Loucy (cell line): ENCODE measurements at regions not wholly inside any gene's neighbourhood (a gene's known extent, or its start where the extent isn't known, plus 50 kb on each side); places are given as distances from the start of the nearest gene placed in this dataset.

Experiments
- H2AFZ ChIP-seq: fragments of 200-600 bp; sonication (generic); 2 replicates; pipeline ENCODE4 v1.6.0; 2016; ENCODE audit warnings: antibody characterized with exemption, mild to moderate bottlenecking, low read length, moderate library complexity
- H3F3A ChIP-seq: fragments of 200-600 bp; 2 replicates; pipeline ENCODE4 v1.6.0; 2016; ENCODE audit warnings: antibody characterized with exemption, low read depth, mild to moderate bottlenecking
- H3K27me3 ChIP-seq: fragments of 200-600 bp; sonication (generic); 2 replicates; pipeline ENCODE4 v1.6.1; 2014; ENCODE audit warnings: low read length, mild to moderate bottlenecking; ENCODE audit not compliant: insufficient read depth, poor library complexity, severe bottlenecking
- H3K36me3 ChIP-seq: fragments of 200-600 bp; sonication (generic); 2 replicates; pipeline ENCODE4 v1.6.1; 2016; ENCODE audit warnings: low read length; ENCODE audit not compliant: insufficient read depth
- H3K4me1 ChIP-seq: fragments of 200-600 bp; sonication (generic); 2 replicates; pipeline ENCODE4 v1.5.1; 2014; ENCODE audit warnings: low read length, mild to moderate bottlenecking; ENCODE audit not compliant: insufficient read depth, poor library complexity, severe bottlenecking
- H3K4me2 ChIP-seq: fragments of 200-600 bp; sonication (generic); 2 replicates; pipeline ENCODE4 v1.6.0; 2014; ENCODE audit warnings: antibody characterized with exemption, low read length, low read depth, mild to moderate bottlenecking; ENCODE audit not compliant: poor library complexity, severe bottlenecking
- H3K4me3 ChIP-seq: fragments of 200-600 bp; sonication (generic); 2 replicates; pipeline ENCODE4 v1.5.1; 2014; ENCODE audit warnings: low read length, mild to moderate bottlenecking, mixed read lengths; ENCODE audit not compliant: poor library complexity, severe bottlenecking
- H3K79me2 ChIP-seq: fragments of 200-600 bp; sonication (generic); 2 replicates; pipeline ENCODE4 v1.6.1; 2014; ENCODE audit warnings: low read length; ENCODE audit not compliant: insufficient read depth
- H3K9ac ChIP-seq: fragments of 200-600 bp; sonication (generic); 2 replicates; pipeline ENCODE4 v1.6.0; 2014; ENCODE audit warnings: mild to moderate bottlenecking, low read depth, low read length, moderate library complexity; ENCODE audit not compliant: poor library complexity, severe bottlenecking
- H3K9me2 ChIP-seq: fragments of 200-600 bp; sonication (generic); replicated peaks from 2 replicates; pipeline ENCODE4 v1.6.1; 2016; ENCODE audit warnings: low read depth, low read length, mixed read lengths
- H3K9me3 ChIP-seq: fragments of 200-600 bp; sonication (generic); 2 replicates; pipeline ENCODE4 v1.6.1; 2014; ENCODE audit warnings: mild to moderate bottlenecking, antibody characterized with exemption, low read length, low read depth; ENCODE audit not compliant: insufficient read depth
- H4K20me1 ChIP-seq: fragments of 200-600 bp; sonication (generic); 2 replicates; pipeline ENCODE4 v1.6.0; 2014; ENCODE audit warnings: antibody characterized with exemption, low read length, mild to moderate bottlenecking; ENCODE audit not compliant: insufficient read depth, poor library complexity, severe bottlenecking
- EZH2phosphoT487 ChIP-seq: fragments of 200-600 bp; IDR thresholded peaks from 2 replicates; pipeline ENCODE4 v1.6.1; 2018; ENCODE audit warnings: antibody characterized with exemption, mild to moderate bottlenecking, moderate library complexity, borderline replicate concordance
- TF ChIP-seq, protein P1 (sequence below): fragments of 200-600 bp; sonication (generic); conservative IDR thresholded peaks from 2 replicates; pipeline ENCODE4 v1.5.1; 2014; ENCODE audit warnings: mild to moderate bottlenecking, antibody characterized with exemption, low read length

- H3K4me3 ChIP-seq = no peak overlapping the region
- no peaks in the 10 kb centered on the region for H3K36me3 ChIP-seq
- no peak overlapping the region for H3K4me2 ChIP-seq
- no peaks in the 10 kb centered on the region for H3K27me3 ChIP-seq
- H3K9me2 ChIP-seq = no peaks in the 10 kb centered on the region
- H3K79me2 ChIP-seq = no peaks in the 10 kb centered on the region
- no peaks in the 10 kb centered on the region for H4K20me1 ChIP-seq
- TF ChIP-seq, protein P1, sequence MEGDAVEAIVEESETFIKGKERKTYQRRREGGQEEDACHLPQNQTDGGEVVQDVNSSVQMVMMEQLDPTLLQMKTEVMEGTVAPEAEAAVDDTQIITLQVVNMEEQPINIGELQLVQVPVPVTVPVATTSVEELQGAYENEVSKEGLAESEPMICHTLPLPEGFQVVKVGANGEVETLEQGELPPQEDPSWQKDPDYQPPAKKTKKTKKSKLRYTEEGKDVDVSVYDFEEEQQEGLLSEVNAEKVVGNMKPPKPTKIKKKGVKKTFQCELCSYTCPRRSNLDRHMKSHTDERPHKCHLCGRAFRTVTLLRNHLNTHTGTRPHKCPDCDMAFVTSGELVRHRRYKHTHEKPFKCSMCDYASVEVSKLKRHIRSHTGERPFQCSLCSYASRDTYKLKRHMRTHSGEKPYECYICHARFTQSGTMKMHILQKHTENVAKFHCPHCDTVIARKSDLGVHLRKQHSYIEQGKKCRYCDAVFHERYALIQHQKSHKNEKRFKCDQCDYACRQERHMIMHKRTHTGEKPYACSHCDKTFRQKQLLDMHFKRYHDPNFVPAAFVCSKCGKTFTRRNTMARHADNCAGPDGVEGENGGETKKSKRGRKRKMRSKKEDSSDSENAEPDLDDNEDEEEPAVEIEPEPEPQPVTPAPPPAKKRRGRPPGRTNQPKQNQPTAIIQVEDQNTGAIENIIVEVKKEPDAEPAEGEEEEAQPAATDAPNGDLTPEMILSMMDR = no peak
- no peak for TF ChIP-seq EZH2phosphoT487
- no peak overlapping the region for H3K9ac ChIP-seq
- no peak overlapping the region for H2AFZ ChIP-seq
- no peaks in the 10 kb centered on the region for H3K9me3 ChIP-seq
- no peaks in the 10 kb centered on the region for H3K4me1 ChIP-seq
- no peaks in the 10 kb centered on the region for H3F3A ChIP-seq
These were observed 760.1 kb downstream of the CDH11 start for GRCh38 chr16:64361753-64362152.

- Histone ChIP-seq H3K9me3 (no peaks in the 10 kb centered on the region), H3K79me2 (no peaks in the 10 kb centered on the region), H3K9ac (no peak overlapping the region), H3K27me3 (no peaks in the 10 kb centered on the region), H2AFZ (no peak overlapping the region), H3K4me3 (no peak overlapping the region), H3F3A (no peaks in the 10 kb centered on the region), H4K20me1 (no peaks in the 10 kb centered on the region), H3K4me2 (no peak overlapping the region), H3K4me1 (no peaks in the 10 kb centered on the region), H3K36me3 (no peaks in the 10 kb centered on the region), H3K9me2 (no peaks in the 10 kb centered on the region)
- TF ChIP-seq, protein P1 = no peak
These were observed 763.6 kb downstream of the CDH11 start for GRCh38 chr16:64358291-64358690.

- H3K4me1 ChIP-seq = no peaks in the 10 kb centered on the region
- H3K36me3 ChIP-seq = no peaks in the 10 kb centered on the region
- H3K27me3 ChIP-seq = no peaks in the 10 kb centered on the region
- no peaks in the 10 kb centered on the region for H3K79me2 ChIP-seq
- H2AFZ ChIP-seq = no peak overlapping the region
- no peaks in the 10 kb centered on the region for H3K9me3 ChIP-seq
- no peak overlapping the region for H3K9ac ChIP-seq
- TF ChIP-seq, protein P1 = no peak
- no peak for TF ChIP-seq EZH2phosphoT487
- no peaks in the 10 kb centered on the region for H3F3A ChIP-seq
- no peak overlapping the region for H3K4me3 ChIP-seq
- no peaks in the 10 kb centered on the region for H3K9me2 ChIP-seq
- no peaks in the 10 kb centered on the region for H4K20me1 ChIP-seq
- H3K4me2 ChIP-seq = no peak overlapping the region
These were observed 765.6 kb downstream of the CDH11 start for GRCh38 chr16:64356267-64356666.
